K562 (cell line): ENCODE measurements at regions not wholly inside any gene's neighbourhood (a gene's known extent, or its start where the extent isn't known, plus 50 kb on each side); places are given as distances from the start of the nearest gene placed in this dataset.

ENCODE experiments used
- ATF1 ChIP-seq, 2 experiments: fragments of 450-650 bp in 1 of 2; IDR thresholded peaks; 2 replicates each; pipeline ENCODE4 v1.6.1; 2016; ENCODE audit warnings: missing compliant biosample characterization in 1 of 2, missing genetic modification characterization in 1 of 2
- BHLHE40 ChIP-seq: IDR thresholded peaks from 2 replicates; pipeline ENCODE4 v1.6.1; 2011; ENCODE audit warnings: low read length, improper control_type of control experiment
- BMI1 ChIP-seq: fragments of 150-350 bp; IDR thresholded peaks from 2 replicates; pipeline ENCODE4 v1.6.1; 2014; ENCODE audit warnings: low read length
- BRF1 ChIP-seq: IDR thresholded peaks from 3 replicates; pipeline ENCODE4 v1.6.1; 2011; ENCODE audit warnings: borderline replicate concordance, mild to moderate bottlenecking; ENCODE audit not compliant: insufficient read length; ENCODE audit errors: extremely low read depth
- ETS1 ChIP-seq: conservative IDR thresholded peaks from 2 replicates; pipeline ENCODE4 v1.6.1; 2011; ENCODE audit warnings: low read depth, mild to moderate bottlenecking, low read length; ENCODE audit not compliant: control insufficient read depth
- ETS2 ChIP-seq: IDR thresholded peaks from 2 replicates; pipeline ENCODE4 v1.6.1; 2016; ENCODE audit warnings: borderline replicate concordance, missing genetic modification characterization, mild to moderate bottlenecking, moderate library complexity, missing compliant biosample characterization; ENCODE audit not compliant: poor library complexity, severe bottlenecking
- FOXK2 ChIP-seq, 2 experiments: fragments of 450-650 bp; IDR thresholded peaks in 1 of 2; conservative IDR thresholded peaks in 1 of 2; 2 replicates each; pipeline ENCODE4 v1.6.1; 2016; ENCODE audit warnings: low read depth in 2 of 2, mild to moderate bottlenecking in 1 of 2
- MLLT1 ChIP-seq, 2 experiments: fragments of 450-650 bp; IDR thresholded peaks; 2 replicates each; pipeline ENCODE4 v1.6.1; 2016
- MYNN ChIP-seq, 2 experiments: sonication (generic); formaldehyde crosslinking in 1 of 2; IDR thresholded peaks; 2 replicates each; pipeline versions ENCODE4 v1.5.0 to v1.6.1; 2016 to 2020; ENCODE audit warnings: antibody characterized with exemption in 1 of 2, missing genetic modification reagents in 1 of 2
- NCOA4 ChIP-seq: fragments of 450-650 bp; IDR thresholded peaks from 2 replicates; pipeline ENCODE4 v1.6.1; 2018; ENCODE audit warnings: mild to moderate bottlenecking; ENCODE audit not compliant: partially characterized antibody
- NR3C1 ChIP-seq: sonication (generic); formaldehyde crosslinking; IDR thresholded peaks from 2 replicates; pipeline ENCODE4 v1.8.1; 2022; ENCODE audit warnings: missing genetic modification reagents
- POLR2G ChIP-seq: fragments of 200-400 bp; formaldehyde crosslinking; IDR thresholded peaks from 2 replicates; pipeline ENCODE4 v1.6.1; 2017; ENCODE audit warnings: low read depth, mild to moderate bottlenecking, antibody characterized with exemption, low read length, moderate library complexity
- SIRT6 ChIP-seq: IDR thresholded peaks from one replicate; pipeline ENCODE4 v1.6.1; 2012; ENCODE audit warnings: low read depth, mild to moderate bottlenecking, control low read depth, inconsistent platforms, low read length, moderate library complexity
- SUPT5H ChIP-seq: fragments of 450-650 bp; IDR thresholded peaks from 2 replicates; pipeline ENCODE4 v1.6.1; 2016
- TAF7 ChIP-seq: fragments of 450-650 bp; IDR thresholded peaks from 2 replicates; pipeline ENCODE4 v1.6.1; 2016; ENCODE audit warnings: missing genetic modification characterization, missing compliant biosample characterization
- TCFL5 ChIP-seq: fragments of 250-450 bp; sonication (Bioruptor Pico); conservative IDR thresholded peaks from 2 replicates; pipeline ENCODE4 v1.6.1; 2021; ENCODE audit warnings: mild to moderate bottlenecking, moderate library complexity, matching md5 sums
- TEAD1 ChIP-seq, 2 experiments: fragments of 450-650 bp in 1 of 2; sonication (generic) in 1 of 2; formaldehyde crosslinking; IDR thresholded peaks; 2 replicates each; pipeline versions ENCODE4 v1.4.0 to v1.8.0; 2020 to 2022; ENCODE audit warnings: mild to moderate bottlenecking in 2 of 2, missing genetic modification reagents in 1 of 2
- ZMIZ1 ChIP-seq, 2 experiments: fragments of 150-350 bp in 1 of 2; IDR thresholded peaks; 2 replicates each; pipeline ENCODE4 v1.6.1; 2012 to 2016; ENCODE audit warnings: low read depth in 2 of 2, low read length in 2 of 2, mild to moderate bottlenecking in 1 of 2, moderate library complexity in 1 of 2
- ZNF217 ChIP-seq: sonication (generic); formaldehyde crosslinking; IDR thresholded peaks from 2 replicates; pipeline ENCODE4 v1.8.0; 2022; ENCODE audit warnings: mild to moderate bottlenecking, missing genetic modification reagents
- ZNF589 ChIP-seq: fragments of 200-800 bp; sonication (Bioruptor generic); IDR thresholded peaks from 2 replicates; pipeline ENCODE4 v1.6.1; 2016; ENCODE audit warnings: low read depth, missing genetic modification characterization, missing compliant biosample characterization

- TF ChIP-seq POLR2G (no peak), SIRT6 (no peak), NCOA4 (peak; percentile 80), BRF1 (no peak), BHLHE40 (peak; percentile 76), MYNN (IDR thresholded peaks at IDR 0.05) (peak; percentile 77; the same call in 1 of the 2 replicates), MYNN (CRISPR knock-in tag; IDR thresholded peaks at IDR 0.05) (no peak), MLLT1 (IDR thresholded peaks at IDR 0.05) (peak; percentile 58 to 80; a peak in 3 of 4 replicates), TCFL5 (CRISPR knock-in tag) (no peak), TEAD1 (CRISPR knock-in tag; IDR thresholded peaks at IDR 0.05) (no peak), ZNF217 (CRISPR knock-in tag) (no peak), TAF7 (tag) (no peak), BMI1 (no peak), FOXK2 (conservative IDR thresholded peaks at IDR 0.05 in 1 of 2, IDR thresholded peaks at IDR 0.05 in 1 of 2; ENCODE audit: low read depth in 2 of 2) (peak; percentile 92 to 96), ZMIZ1 (IDR thresholded peaks at IDR 0.05; ENCODE audit: low read depth in 2 of 2, low read length in 2 of 2) (peak in 1 of 2 experiments; percentile 68; a peak in 2 of 4 replicates), SUPT5H (no peak), ETS2 (tag) (no peak), NR3C1 (CRISPR knock-in tag) (no peak), ATF1 (CRISPR knock-in tag; IDR thresholded peaks at IDR 0.05) (no peak), ATF1 (tag; IDR thresholded peaks at IDR 0.05) (peak; percentile 69), ZNF589 (no peak; the same call in 1 of the 2 replicates), ETS1 (no peak; the same call in 1 of the 2 replicates)
Measured at GRCh38 chr17:36728030-36728991, 126.9 kb downstream of the MRM1 start (continued).
